ENCODE measurements at regions not wholly inside any gene's neighbourhood (a gene's known extent, or its start where the extent isn't known, plus 50 kb on each side); places are given as distances from the start of the nearest gene placed in this dataset.

- ATAC-seq (no peak), DNase-seq (no peak)
- H3K4me3 ChIP-seq (ENCODE audit: low read length) = no peak overlapping the region
- no peak overlapping the region for H3K27ac Mint-ChIP-seq
- intact Hi-C loops (cut with micrococcal nuclease) = no loop called here
- no peak for TF ChIP-seq CTCF (IDR thresholded peaks at IDR 0.05)
- peaks cover 9 to 17% of the 10 kb centered on the region in 2 donors for H3K27me3 Mint-ChIP-seq (ENCODE audit: low read depth in 2 of 2)
- H3K36me3 Mint-ChIP-seq = no peaks in the 10 kb centered on the region
- H3K4me1 ChIP-seq (ENCODE audit: control insufficient read depth, insufficient read depth, low read length) = no peaks in the 10 kb centered on the region
- H3K36me3 ChIP-seq (ENCODE audit: control insufficient read depth, insufficient read depth, low read length) = no peaks in the 10 kb centered on the region
- H3K4me3 Mint-ChIP-seq = no peak overlapping the region
- H3K27ac ChIP-seq (ENCODE audit: low read length) = no peak overlapping the region
- no peaks in the 10 kb centered on the region for H3K9me3 Mint-ChIP-seq
- H3K4me1 Mint-ChIP-seq = no peaks in the 10 kb centered on the region
- H3K27me3 ChIP-seq (ENCODE audit: control insufficient read depth, insufficient read depth, low read length) = no peaks in the 10 kb centered on the region
- H3K9me3 ChIP-seq (ENCODE audit: control insufficient read depth, insufficient read depth, low read length) = no peaks in the 10 kb centered on the region
- 80% methylated on average over 6 of the region's 6 CpGs for WGBS (ENCODE audit: insufficient coverage)
Measured at GRCh38 chr1:14347186-14347585, 251.3 kb upstream of the KAZN start.

- Histone ChIP-seq H3K27ac (ENCODE audit: low read length) (no peak overlapping the region), H3K4me1 (ENCODE audit: control insufficient read depth, insufficient read depth, low read length) (no peaks in the 10 kb centered on the region), H3K27me3 (ENCODE audit: control insufficient read depth, insufficient read depth, low read length) (no peaks in the 10 kb centered on the region), H3K9me3 (ENCODE audit: control insufficient read depth, insufficient read depth, low read length) (no peaks in the 10 kb centered on the region), H3K36me3 (ENCODE audit: control insufficient read depth, insufficient read depth, low read length) (no peaks in the 10 kb centered on the region), H3K4me3 (ENCODE audit: low read length) (no peak overlapping the region)
- WGBS (ENCODE audit: insufficient coverage) = 63% methylated on average over 2 of the region's 3 CpGs
- no peak for ATAC-seq
- no peaks in the 10 kb centered on the region for H3K36me3 Mint-ChIP-seq
- H3K9me3 Mint-ChIP-seq = no peaks in the 10 kb centered on the region
- H3K27me3 Mint-ChIP-seq (ENCODE audit: low read depth in 2 of 2) = peaks cover 6 to 12% of the 10 kb centered on the region in 2 donors
- no peak overlapping the region for H3K4me3 Mint-ChIP-seq
- TF ChIP-seq CTCF (IDR thresholded peaks at IDR 0.05) = no peak
- intact Hi-C loops (cut with micrococcal nuclease) = no loop called here
- no peak overlapping the region for H3K27ac Mint-ChIP-seq
- no peak for DNase-seq
- H3K4me1 Mint-ChIP-seq = no peaks in the 10 kb centered on the region
Measured at GRCh38 chr1:14347776-14348175, 250.7 kb upstream of the KAZN start.

- H3K36me3 Mint-ChIP-seq = no peaks in the 10 kb centered on the region
- ATAC-seq = no peak
- 74% methylated on average over 2 of the region's 2 CpGs for WGBS (ENCODE audit: insufficient coverage)
Measured at GRCh38 chr1:14350197-14350596, 248.3 kb upstream of the KAZN start.

More at GRCh38 chr1:14350197-14350596, 248.3 kb upstream of the KAZN start:
- Histone ChIP-seq H3K4me1 (ENCODE audit: control insufficient read depth, insufficient read depth, low read length) (no peaks in the 10 kb centered on the region), H3K4me3 (ENCODE audit: low read length) (no peak overlapping the region), H3K36me3 (ENCODE audit: control insufficient read depth, insufficient read depth, low read length) (no peaks in the 10 kb centered on the region), H3K9me3 (ENCODE audit: control insufficient read depth, insufficient read depth, low read length) (no peaks in the 10 kb centered on the region), H3K27ac (ENCODE audit: low read length) (no peak overlapping the region), H3K27me3 (ENCODE audit: control insufficient read depth, insufficient read depth, low read length) (no peaks in the 10 kb centered on the region)
- no peak for TF ChIP-seq CTCF (IDR thresholded peaks at IDR 0.05)
- Mint-ChIP-seq H3K4me3 (no peak overlapping the region), H3K4me1 (no peaks in the 10 kb centered on the region), H3K27ac (no peak overlapping the region), H3K27me3 (ENCODE audit: low read depth in 2 of 2) (peaks cover 6 to 12% of the 10 kb centered on the region in 2 donors), H3K9me3 (no peaks in the 10 kb centered on the region)
- no peak for DNase-seq
- intact Hi-C loops (cut with micrococcal nuclease) = no loop called here
